HL-60 (cell line): ENCODE measurements at regions not wholly inside any gene's neighbourhood (a gene's known extent, or its start where the extent isn't known, plus 50 kb on each side); places are given as distances from the start of the nearest gene placed in this dataset.

Experiments used
- DNase-seq, 2 experiments: peaks; one replicate each; pipeline ENCODE4 v3.0.0-alpha.2; 2010 to 2020; ENCODE audit warnings: low read depth in 1 of 2, low spot score in 1 of 2
- H3K27ac ChIP-seq: fragments of 250-450 bp; sonication (Bioruptor Pico); replicated peaks from 2 replicates; pipeline ENCODE4 v1.5.1; 2020; ENCODE audit warnings: mild to moderate bottlenecking, moderate library complexity
- H3K27me3 ChIP-seq: fragments of 250-450 bp; sonication (Bioruptor Pico); 2 replicates; pipeline ENCODE4 v1.5.1; 2021; ENCODE audit warnings: mild to moderate bottlenecking, moderate library complexity; ENCODE audit not compliant: insufficient read depth, poor library complexity, severe bottlenecking
- H3K4me3 ChIP-seq: replicated peaks from 2 replicates; pipeline ENCODE4 v1.5.1; 2011; ENCODE audit warnings: mild to moderate bottlenecking, control low read depth, low read length; ENCODE audit not compliant: insufficient read depth
- CTCF ChIP-seq: IDR thresholded peaks from one replicate; pipeline ENCODE4 v1.5.1; 2011; ENCODE audit warnings: low read length, control low read depth, inconsistent platforms; ENCODE audit not compliant: insufficient read depth
- GABPA ChIP-seq: IDR thresholded peaks from 2 replicates; pipeline ENCODE4 v1.6.1; 2012; ENCODE audit warnings: low read depth
- POLR2AphosphoS5 ChIP-seq: IDR thresholded peaks from 2 replicates; pipeline ENCODE4 v1.6.1; 2012; ENCODE audit warnings: low read depth
- REST ChIP-seq: IDR thresholded peaks from 2 replicates; pipeline ENCODE4 v1.6.1; 2012; ENCODE audit warnings: low read depth; ENCODE audit not compliant: insufficient replicate concordance
- SPI1 ChIP-seq: IDR thresholded peaks from 2 replicates; pipeline ENCODE4 v1.6.1; 2012; ENCODE audit warnings: low read depth, mild to moderate bottlenecking, borderline replicate concordance

GRCh38 chr18:77935342-77935741, 685.7 kb downstream of the GALR1 start:
- TF ChIP-seq GABPA (no peak), SPI1 (no peak), CTCF (no peak), POLR2AphosphoS5 (no peak), REST (no peak)
- Histone ChIP-seq H3K4me3 (no peak overlapping the region), H3K27ac (no peak overlapping the region), H3K27me3 (peaks cover 5% of the 10 kb centered on the region)
- no peak for DNase-seq

- no peak for DNase-seq
- TF ChIP-seq CTCF (no peak), SPI1 (no peak), POLR2AphosphoS5 (no peak), REST (no peak), GABPA (no peak)
- no peak overlapping the region for H3K27ac ChIP-seq
- peaks cover 3% of the 10 kb centered on the region for H3K27me3 ChIP-seq
- no peak overlapping the region for H3K4me3 ChIP-seq
Observed at GRCh38 chr18:77940566-77940965, 690.9 kb downstream of the GALR1 start.

GRCh38 chr18:77944533-77944932, 694.9 kb downstream of the GALR1 start:
- TF ChIP-seq SPI1 = no peak
- no peak for TF ChIP-seq GABPA
- no peak for TF ChIP-seq POLR2AphosphoS5
- no peak for DNase-seq
- Histone ChIP-seq H3K27me3 (peaks cover 2% of the 10 kb centered on the region), H3K4me3 (no peak overlapping the region), H3K27ac (no peak overlapping the region)

- no peak for DNase-seq
- Histone ChIP-seq H3K27ac (no peak overlapping the region), H3K27me3 (peaks cover 2% of the 10 kb centered on the region), H3K4me3 (no peak overlapping the region)
- TF ChIP-seq GABPA (no peak), REST (no peak), CTCF (no peak), POLR2AphosphoS5 (no peak), SPI1 (no peak)
Observed at GRCh38 chr18:77948567-77948966, 698.9 kb downstream of the GALR1 start.
